ENCODE measurements at regions not wholly inside any gene's neighbourhood (a gene's known extent, or its start where the extent isn't known, plus 50 kb on each side); places are given as distances from the start of the nearest gene placed in this dataset.

- no peak for DNase-seq (ENCODE audit: low spot score)
- no peak overlapping the region for H2AFZ ChIP-seq (ENCODE audit: low read length)
- H3K9me2 ChIP-seq (ENCODE audit: insufficient read depth, low read length): no peaks in the 10 kb centered on the region
- intact Hi-C loops (cut with micrococcal nuclease; ENCODE audit: unreplicated experiment): no loop called here
- no peaks in the 10 kb centered on the region for H4K20me1 ChIP-seq (ENCODE audit: insufficient read depth, low read length)
- no peaks in the 10 kb centered on the region for H3K79me2 ChIP-seq (ENCODE audit: insufficient read depth, low read depth, low read length)
- no TSS peak for BruUV-seq (replicated peaks)
- TF ChIP-seq EZH2phosphoT487 (IDR thresholded peaks at IDR 0.05; ENCODE audit: borderline replicate concordance, low read depth, low read length): no peak
- TF ChIP-seq, protein P1, sequence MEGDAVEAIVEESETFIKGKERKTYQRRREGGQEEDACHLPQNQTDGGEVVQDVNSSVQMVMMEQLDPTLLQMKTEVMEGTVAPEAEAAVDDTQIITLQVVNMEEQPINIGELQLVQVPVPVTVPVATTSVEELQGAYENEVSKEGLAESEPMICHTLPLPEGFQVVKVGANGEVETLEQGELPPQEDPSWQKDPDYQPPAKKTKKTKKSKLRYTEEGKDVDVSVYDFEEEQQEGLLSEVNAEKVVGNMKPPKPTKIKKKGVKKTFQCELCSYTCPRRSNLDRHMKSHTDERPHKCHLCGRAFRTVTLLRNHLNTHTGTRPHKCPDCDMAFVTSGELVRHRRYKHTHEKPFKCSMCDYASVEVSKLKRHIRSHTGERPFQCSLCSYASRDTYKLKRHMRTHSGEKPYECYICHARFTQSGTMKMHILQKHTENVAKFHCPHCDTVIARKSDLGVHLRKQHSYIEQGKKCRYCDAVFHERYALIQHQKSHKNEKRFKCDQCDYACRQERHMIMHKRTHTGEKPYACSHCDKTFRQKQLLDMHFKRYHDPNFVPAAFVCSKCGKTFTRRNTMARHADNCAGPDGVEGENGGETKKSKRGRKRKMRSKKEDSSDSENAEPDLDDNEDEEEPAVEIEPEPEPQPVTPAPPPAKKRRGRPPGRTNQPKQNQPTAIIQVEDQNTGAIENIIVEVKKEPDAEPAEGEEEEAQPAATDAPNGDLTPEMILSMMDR (conservative IDR thresholded peaks at IDR 0.05; ENCODE audit: low read length): no peak
- ChIA-PET CTCF (ENCODE audit: unreplicated experiment) (no interaction called here), POLR2A (no interaction called here)
- H3K36me3 ChIP-seq (ENCODE audit: insufficient read depth, low read length): no peaks in the 10 kb centered on the region
- no peak overlapping the region for H3K27ac ChIP-seq (ENCODE audit: low read depth, low read length, poor library complexity, severe bottlenecking)
- no peak overlapping the region for H3K4me2 ChIP-seq (ENCODE audit: low read length)
- H3K9me3 ChIP-seq (ENCODE audit: low read length): no peaks in the 10 kb centered on the region
- H3K4me1 ChIP-seq (ENCODE audit: insufficient read depth, low read length, poor library complexity, severe bottlenecking): no peaks in the 10 kb centered on the region
- no peak overlapping the region for H3K4me3 ChIP-seq (ENCODE audit: low read depth, low read length, poor library complexity, severe bottlenecking)
These were observed 219.9 kb upstream of the TMEM161B start for GRCh38 chr5:88488561-88488960.

DNA sequence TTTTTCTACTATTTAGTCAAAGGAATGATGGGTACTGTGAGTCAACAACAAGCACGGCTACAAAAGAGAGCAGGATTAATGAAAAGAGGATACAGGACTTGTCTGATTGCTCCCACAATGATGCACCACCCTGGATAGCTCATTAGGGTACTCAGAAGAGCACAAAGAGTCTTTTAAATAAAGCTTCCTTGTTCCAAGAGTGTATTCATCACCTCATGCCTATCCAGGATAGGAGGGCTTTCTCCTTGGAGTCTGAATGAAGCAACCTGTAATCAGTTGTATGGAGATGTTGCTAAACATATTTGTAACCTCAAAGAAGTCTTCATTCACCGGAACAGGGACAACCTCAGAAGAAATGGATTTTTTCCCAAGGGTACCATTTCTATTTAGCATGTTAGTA is 219.5 kb upstream of the TMEM161B start:
- no peak overlapping the region for H2AFZ ChIP-seq (ENCODE audit: low read length)
- H3K9me2 ChIP-seq (ENCODE audit: insufficient read depth, low read length): no peaks in the 10 kb centered on the region
- POLR2A ChIA-PET: interaction anchor here (0.7 kb wide), 1 partner anchor 43 kb away, joined by 3 read pairs; no protein-coding TSS in a partner anchor
- no peaks in the 10 kb centered on the region for H3K36me3 ChIP-seq (ENCODE audit: insufficient read depth, low read length)
- H3K9me3 ChIP-seq (ENCODE audit: low read length): no peaks in the 10 kb centered on the region
- H4K20me1 ChIP-seq (ENCODE audit: insufficient read depth, low read length): no peaks in the 10 kb centered on the region
- H3K79me2 ChIP-seq (ENCODE audit: insufficient read depth, low read depth, low read length): no peaks in the 10 kb centered on the region
- no TSS peak for BruUV-seq (replicated peaks)
- TF ChIP-seq EZH2phosphoT487 (IDR thresholded peaks at IDR 0.05; ENCODE audit: borderline replicate concordance, low read depth, low read length): no peak
- TF ChIP-seq, protein P1 (conservative IDR thresholded peaks at IDR 0.05; ENCODE audit: low read length): no peak
- H3K4me3 ChIP-seq (ENCODE audit: low read depth, low read length, poor library complexity, severe bottlenecking): no peak overlapping the region
- no peak overlapping the region for H3K27ac ChIP-seq (ENCODE audit: low read depth, low read length, poor library complexity, severe bottlenecking)
- H3K4me2 ChIP-seq (ENCODE audit: low read length): no peak overlapping the region
- no peak for DNase-seq (ENCODE audit: low spot score)
- intact Hi-C loops (cut with micrococcal nuclease; ENCODE audit: unreplicated experiment): no loop called here
- CTCF ChIA-PET (ENCODE audit: unreplicated experiment): no interaction called here
- H3K4me1 ChIP-seq (ENCODE audit: insufficient read depth, low read length, poor library complexity, severe bottlenecking): no peaks in the 10 kb centered on the region

DNA sequence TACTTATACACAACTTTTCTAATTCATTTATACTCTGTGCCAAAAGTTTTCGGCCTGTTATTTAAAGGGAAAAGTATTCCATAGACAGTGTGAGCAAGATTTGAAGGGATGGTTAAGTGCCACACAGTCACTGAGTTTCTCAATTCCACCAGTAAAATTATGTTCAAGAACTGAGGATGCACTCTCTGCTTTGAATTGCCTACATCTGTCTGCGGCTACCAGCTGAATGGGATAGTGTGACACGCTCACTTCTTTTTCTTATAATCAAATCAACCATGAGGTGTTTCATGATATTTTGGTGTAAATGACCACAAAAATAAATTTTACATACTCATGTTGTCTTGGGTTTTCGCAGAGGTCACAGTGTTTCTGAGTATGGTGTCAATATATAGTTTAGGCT is 218.4 kb upstream of the TMEM161B start:
- ChIA-PET CTCF (ENCODE audit: unreplicated experiment) (no interaction called here), POLR2A (no interaction called here)
- Histone ChIP-seq H3K4me2 (ENCODE audit: low read length) (no peak overlapping the region), H3K79me2 (ENCODE audit: insufficient read depth, low read depth, low read length) (no peaks in the 10 kb centered on the region), H4K20me1 (ENCODE audit: insufficient read depth, low read length) (no peaks in the 10 kb centered on the region), H2AFZ (ENCODE audit: low read length) (no peak overlapping the region), H3K36me3 (ENCODE audit: insufficient read depth, low read length) (no peaks in the 10 kb centered on the region), H3K27ac (ENCODE audit: low read depth, low read length, poor library complexity, severe bottlenecking) (no peak overlapping the region), H3K4me1 (ENCODE audit: insufficient read depth, low read length, poor library complexity, severe bottlenecking) (no peaks in the 10 kb centered on the region), H3K9me2 (ENCODE audit: insufficient read depth, low read length) (no peaks in the 10 kb centered on the region), H3K9me3 (ENCODE audit: low read length) (no peaks in the 10 kb centered on the region), H3K4me3 (ENCODE audit: low read depth, low read length, poor library complexity, severe bottlenecking) (no peak overlapping the region)
- no TSS peak for BruUV-seq (replicated peaks)
- TF ChIP-seq, protein P1 (conservative IDR thresholded peaks at IDR 0.05; ENCODE audit: low read length): no peak
- TF ChIP-seq EZH2phosphoT487 (IDR thresholded peaks at IDR 0.05; ENCODE audit: borderline replicate concordance, low read depth, low read length): no peak
- intact Hi-C loops (cut with micrococcal nuclease; ENCODE audit: unreplicated experiment): no loop called here
- no peak for DNase-seq (ENCODE audit: low spot score)
